Right hindlimb (tissue), 1 donor: ENCODE measurements at regions not wholly inside any gene's neighbourhood (a gene's known extent, or its start where the extent isn't known, plus 50 kb on each side); places are given as distances from the start of the nearest gene placed in this dataset.

Experiments used
- DNase-seq: peaks from one replicate; pipeline ENCODE4 v3.0.0-alpha.2; 2018

DNA sequence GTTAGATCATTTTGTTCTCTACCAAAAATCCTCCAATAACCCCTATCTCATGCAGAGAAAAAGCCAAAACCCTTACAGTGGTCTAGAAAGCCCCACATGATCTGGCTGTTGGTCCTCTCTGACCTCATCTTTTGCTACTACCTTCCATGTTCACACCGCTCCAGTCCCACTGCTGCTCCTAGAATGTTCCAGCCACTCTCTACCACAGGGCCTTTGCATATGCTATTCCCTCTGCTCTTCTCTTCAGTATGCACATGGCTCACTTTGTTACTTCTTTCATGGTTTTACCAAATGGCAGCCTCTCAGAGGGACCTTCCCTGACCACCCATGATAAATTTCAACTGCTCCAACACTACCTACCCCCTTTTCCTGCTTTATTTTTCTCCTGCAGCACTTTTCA lies 193.5 kb upstream of the CCDC150 start:
- no peak for DNase-seq

DNA sequence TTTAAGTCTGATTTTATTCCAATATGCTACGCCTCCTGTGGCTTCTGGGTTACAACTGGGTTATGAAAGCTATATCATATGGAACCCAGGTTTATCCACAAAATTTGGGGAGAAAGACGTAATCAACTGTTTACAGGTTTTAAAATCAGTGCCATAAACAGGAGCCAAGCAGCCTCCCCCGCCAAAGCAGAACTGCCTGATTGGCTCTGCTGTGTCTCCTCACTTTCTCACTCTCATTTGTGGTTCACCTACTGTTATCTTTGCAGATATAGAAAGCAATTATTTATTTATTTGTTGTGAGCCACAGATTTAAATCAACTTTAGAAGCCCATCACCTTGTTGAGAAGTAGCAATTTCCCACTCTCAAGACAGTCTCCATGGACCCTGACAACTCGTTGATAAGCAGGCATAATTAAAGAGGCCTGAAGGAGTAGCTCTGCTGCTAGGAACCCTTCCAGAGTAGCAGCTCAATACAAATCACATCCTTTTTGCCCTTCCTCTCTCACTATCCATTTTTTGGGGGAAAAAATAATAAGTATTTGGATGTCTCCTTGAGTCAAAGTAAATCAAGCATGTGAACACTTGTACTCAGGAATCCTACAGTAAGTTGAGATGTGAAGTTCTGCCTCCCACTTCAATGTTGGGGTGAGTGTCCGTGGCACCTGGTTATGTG lies 191.0 kb upstream of the CCDC150 start:
- DNase-seq = no peak

DNA sequence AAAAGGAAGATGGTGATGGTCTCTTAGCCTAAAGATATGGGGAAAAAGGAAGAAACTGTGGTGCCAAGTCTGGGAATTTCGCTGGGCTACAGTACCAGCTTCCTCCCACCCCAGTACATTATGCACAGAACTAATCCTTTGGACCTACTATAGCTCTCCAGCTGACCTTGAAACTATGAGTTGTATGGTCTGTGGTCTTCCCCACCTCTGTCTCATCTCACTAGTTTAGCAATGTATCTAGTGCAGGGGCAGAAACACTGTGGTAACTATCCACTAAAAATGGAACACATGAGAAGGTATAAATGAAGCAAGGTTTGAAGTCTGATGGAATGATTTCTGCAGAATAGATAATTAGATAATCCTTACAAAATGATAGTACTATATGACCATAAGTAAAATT lies 190.4 kb upstream of the CCDC150 start:
- no peak for DNase-seq

DNA sequence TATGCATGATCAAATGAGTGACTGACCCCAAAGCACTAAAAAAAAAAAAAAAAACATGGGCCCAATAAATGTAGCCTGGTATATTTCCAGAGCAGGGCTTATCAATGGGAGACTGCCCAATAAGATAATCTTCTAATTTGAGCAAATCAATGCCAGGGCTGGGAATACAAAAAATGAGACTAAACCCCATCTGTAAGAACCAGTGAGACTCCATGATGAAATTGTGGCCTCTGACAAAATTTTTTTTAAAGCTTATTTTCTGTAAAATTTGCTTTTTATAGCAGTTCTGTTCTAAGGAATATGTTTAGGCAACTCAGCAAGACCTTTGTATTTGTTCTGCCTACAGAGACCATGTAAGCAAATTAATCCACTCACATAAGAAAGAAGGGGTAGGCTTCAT lies 186.8 kb upstream of the CCDC150 start:
- no peak for DNase-seq

DNA sequence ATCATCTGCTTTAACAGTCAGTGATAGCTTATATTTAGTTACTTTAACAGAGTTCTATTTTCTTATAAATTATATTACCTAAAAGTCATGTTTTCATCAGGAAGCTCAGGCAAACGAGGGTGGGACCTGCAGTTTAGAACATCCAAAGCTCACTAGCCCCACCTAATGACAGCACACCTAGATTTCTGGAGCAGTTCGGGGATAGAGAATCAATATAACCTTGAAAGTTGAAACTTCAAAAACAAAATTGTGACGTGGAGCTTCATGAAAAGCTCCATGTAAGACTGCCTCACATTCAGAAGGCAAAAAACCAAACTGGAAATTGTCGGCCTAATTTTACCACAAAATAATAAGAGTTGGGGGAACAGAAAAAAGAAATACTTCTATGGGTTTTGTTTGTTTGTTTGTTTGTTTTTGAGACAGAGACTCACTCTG lies 185.9 kb upstream of the CCDC150 start:
- peak; percentile 44 for DNase-seq

DNA sequence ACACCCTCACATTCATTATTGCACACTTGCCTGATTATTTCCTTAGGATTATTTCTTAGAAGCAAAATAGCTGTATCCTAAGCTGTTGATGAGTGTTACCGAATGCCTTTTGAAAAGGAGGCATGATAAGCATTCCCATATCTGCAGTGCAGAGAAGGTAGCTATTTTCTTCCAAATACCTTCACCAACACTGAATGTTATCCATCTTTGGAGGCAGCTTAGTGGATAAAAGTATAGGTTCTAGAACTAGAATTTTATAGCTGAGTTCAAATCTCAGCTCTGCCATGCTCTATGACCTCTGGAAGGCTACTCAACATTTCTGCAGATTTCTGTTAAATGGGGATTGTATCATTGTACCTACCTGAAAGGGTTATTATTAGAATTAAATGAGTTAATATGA lies 185.0 kb upstream of the CCDC150 start:
- DNase-seq = no peak

DNA sequence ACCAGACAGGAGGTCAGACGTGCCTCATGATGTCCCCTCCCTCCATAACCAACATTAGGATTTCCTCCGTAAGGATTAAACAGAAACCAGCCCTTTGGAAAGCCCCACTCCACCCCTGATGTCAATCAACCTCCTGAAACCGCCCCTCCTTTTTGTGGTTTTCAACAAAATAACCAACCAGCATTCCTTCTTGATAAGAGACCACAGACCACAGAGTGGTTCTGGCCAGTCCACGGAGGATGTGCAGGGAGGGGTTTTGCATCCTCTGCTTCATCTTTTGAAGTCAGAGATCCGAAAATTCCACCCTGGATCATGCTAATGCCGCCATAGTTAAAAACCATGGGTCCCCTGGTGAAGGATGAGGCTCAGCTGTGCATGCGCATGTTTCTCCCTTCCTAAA lies 180.0 kb upstream of the CCDC150 start:
- DNase-seq = no peak

DNA sequence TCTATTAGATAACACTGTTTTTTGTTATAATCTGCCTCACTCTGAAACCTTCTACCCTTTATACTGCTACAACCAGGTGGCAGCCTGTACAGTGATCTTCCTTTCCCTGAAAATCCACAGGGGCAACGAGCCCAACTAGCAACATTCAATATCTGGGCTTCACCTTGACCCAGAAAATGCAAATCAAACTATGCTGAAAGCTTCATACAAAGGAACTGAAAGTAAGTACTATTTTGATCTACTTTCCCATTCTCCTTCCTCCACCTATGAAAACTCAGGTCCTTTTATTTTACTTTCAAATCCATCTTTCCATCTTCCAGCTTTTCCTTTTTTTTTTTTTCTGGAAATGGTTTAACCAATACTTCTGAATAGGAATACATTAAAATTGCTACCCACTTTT lies 175.8 kb upstream of the CCDC150 start:
- no peak for DNase-seq

DNA sequence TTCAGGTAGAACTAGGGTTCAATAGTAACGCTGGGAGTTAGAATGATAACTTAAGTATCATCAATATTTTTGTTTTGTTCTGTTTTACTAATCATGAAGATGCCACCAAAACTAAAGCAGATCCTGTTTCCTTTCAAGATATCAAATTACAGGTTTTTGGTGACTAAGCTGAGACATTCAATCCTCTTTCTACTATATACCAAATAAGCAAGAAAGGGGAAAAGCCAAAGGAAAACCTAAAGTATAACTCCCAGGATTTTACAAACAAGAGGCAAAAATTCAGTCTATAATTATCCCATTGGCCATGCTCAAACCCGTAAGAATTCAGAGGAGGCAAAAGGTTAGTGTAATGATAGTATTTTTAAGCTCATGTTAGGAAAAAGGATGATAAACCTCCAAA lies 175.2 kb upstream of the CCDC150 start:
- no peak for DNase-seq

DNA sequence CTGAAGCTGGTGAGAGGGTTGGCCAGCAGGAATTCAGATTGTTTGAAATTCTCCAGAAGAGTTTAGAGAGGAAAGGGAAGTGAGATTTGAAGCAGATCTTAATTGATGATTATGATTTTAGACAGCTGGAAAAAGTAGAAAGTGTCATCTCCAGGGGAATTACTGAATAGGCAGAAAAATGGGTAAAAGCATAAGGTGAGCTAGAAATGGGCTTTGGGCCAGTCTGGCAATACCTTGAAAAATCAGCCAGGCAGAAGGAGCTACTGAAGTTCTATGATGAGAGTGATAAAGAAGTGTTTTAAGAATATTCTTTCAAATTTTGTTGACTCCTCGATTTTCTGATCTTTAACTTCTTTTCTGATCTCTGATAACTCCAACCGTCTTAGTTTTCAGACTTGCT lies 172.9 kb upstream of the CCDC150 start:
- no peak for DNase-seq

DNA sequence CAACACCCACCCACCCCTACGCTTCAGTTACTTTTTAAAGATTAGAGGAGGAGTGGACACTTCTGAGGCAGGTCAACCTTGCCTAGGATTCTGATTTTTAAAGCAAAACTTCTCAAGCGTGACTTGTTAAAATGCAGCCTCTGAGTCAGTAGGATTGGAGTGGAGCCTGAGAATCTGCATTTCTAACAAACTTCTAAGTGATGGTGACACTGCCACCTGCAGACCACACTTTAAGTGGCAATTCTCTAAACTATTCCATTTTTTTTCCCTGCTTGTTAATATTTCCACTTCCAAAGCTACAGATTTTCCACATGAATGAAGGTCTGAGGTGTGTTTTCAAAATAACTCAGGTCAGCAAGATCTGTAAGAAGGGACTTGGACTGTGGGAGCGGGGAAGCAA lies 171.1 kb upstream of the CCDC150 start:
- no peak for DNase-seq

DNA sequence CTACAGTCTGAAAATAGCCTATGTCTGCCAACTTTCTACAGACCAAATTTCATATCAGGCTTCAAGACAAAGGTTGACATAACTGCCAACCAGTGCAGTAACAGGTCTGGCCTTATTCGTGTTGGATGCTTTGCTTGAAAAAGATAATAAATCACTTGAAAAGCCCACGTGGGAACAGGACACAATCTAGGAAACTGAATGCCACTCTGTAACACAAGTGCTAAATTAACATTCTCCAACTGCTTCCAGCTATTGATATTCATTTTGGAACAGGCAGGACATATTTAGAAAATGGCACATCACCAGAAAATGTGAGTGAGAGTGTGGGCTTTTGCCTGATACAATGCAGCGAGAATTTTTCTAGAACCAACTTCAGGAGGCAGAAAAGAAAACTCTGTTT lies 165.9 kb upstream of the CCDC150 start:
- DNase-seq = no peak

DNA sequence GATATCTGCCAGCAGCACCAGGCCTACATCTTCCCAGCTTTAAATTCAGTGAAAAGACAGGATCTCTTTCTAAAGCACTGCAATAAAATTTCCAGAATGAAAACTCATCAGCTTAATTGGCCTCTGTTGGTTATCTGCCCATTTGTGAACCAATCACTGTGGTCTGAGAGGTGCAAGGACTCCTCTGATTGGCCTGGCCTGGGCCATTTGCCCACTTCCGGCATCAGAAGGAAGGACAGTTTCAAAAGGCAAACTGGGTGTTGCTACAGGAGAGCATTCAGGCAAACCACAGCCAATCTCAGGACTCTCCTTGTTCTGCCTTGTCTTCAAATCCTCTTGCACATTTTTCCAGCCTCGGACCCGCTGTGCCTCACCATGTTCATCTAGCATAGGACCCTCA lies 163.9 kb upstream of the CCDC150 start:
- DNase-seq = no peak

DNA sequence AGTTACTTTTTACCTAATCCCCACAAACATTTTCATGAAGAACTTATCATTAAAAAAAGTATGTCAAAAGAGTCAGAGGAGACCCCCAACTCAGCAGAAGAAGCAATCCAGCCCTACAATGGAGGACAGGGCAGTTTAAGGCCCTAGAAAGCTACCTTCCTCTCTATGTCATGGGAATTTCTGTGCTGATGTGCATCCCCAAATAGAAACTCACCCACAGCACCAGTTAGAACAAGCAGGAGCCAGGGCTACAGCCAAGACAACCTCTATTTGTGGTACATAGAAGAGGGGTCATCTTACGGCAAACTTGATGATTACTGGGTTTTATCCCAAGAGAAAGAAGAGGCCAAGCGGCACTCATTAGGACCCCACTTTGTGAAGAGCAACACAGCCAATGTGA lies 160.9 kb upstream of the CCDC150 start:
- DNase-seq = no peak

DNA sequence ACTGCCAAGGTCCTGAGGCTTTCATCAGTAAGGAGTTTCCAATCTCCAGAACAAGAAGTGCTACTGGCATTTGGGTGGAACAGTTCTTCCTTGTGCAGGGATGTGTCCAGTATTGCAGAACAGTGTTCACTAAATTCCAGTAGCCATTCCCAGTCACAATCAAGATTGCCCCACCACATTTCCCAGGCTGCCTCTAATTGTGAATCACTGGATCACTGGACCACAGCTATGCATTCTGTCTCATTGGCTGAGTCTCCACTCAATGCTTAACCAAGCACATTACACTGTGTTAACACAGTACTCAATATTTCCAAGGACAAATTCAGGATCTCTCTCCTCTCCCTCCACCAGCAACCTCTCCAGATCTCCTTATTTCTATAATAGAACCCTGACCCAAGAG lies 160.2 kb upstream of the CCDC150 start:
- no peak for DNase-seq

DNA sequence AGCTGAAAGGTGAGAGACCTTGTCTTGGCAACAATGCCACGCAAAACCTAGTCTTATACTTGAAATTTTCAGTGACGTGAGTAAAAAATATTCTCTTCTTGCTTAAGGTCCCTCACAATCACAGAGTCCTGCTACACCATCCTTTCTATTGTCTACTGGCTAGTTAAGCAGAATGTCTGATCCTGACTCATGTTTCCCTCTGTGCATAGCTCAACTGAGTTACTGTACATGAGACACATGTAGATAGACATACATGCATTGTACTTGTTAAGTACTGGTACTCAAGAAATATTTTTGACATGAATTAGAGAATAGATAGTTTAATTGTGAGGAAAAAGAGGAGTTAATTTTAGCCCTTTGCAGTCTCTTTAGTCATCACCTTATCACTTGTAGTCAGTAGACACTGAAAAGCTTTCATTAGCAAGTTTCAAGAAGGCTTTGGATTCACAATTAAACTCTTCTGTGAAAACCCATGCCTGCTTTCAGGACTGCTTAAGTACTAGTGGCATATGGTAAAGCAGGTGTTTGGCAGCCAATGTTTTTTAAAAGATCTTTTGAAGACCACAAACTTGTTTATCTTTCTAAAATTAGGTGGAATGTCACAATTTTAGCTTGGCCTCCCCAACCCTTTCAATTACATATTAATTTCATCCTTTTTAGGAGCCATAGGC lies 158.7 kb upstream of the CCDC150 start:
- DNase-seq = no peak

DNA sequence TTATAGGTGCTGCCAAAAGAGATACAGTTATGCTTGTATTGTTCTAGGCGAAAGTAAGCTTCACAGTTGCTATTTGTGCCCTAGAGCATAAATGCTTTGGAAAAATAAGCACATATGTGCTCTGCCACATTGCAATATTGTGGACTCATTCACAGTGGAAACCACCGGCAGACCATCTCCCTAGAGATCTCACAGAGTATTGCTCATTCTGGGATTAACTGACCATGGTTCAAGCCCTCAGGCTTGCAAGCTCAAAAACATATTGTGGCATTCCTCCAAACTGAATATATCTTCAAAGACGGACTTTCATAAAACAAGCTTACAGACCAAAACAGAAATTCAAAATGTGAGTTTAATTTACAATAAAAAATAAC lies 158.2 kb upstream of the CCDC150 start:
- DNase-seq = no peak

DNA sequence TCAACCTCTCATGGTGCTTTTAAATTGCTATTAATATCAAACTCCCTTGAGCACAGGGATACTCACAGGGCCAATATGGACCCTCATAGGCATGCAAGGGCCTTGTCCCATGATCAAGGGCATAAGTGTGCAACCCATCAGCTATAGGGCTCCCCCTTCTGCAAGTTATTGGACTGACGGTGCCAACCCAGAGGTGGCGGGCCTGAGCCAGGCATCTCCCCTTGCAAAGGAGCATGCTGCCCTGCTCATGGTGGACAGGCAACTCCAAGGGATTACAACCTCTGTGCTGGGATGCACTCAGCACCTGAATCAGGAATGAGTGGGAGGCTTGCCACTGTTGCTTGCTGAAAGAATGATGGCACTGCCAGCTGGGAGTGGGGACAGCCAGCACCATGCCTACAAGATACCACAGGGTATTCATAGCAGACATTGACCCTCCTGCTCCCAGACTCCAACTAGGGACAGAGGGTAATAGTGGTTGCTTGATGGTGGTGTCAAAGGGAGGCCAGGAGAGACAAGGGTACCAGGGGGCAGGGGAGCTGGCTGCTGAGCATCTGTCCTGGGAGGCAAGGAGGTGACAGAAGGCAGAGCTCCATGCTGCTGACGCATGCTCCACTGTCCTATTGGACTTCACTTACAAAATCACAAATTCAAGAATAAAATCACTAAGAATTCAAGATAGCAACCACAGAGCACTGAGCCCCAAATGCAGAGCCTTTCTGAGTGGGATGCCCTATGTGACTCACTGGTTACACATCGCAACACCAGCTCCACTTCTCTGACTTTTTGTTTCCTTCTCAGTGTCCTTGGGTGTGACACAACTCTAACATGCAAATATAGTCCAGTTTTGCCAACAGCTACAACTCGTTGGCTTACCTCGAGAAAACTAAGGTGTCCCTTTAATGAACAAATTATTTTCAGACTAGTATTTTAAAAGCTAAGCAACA lies 157.1 kb upstream of the CCDC150 start:
- DNase-seq = no peak

DNA sequence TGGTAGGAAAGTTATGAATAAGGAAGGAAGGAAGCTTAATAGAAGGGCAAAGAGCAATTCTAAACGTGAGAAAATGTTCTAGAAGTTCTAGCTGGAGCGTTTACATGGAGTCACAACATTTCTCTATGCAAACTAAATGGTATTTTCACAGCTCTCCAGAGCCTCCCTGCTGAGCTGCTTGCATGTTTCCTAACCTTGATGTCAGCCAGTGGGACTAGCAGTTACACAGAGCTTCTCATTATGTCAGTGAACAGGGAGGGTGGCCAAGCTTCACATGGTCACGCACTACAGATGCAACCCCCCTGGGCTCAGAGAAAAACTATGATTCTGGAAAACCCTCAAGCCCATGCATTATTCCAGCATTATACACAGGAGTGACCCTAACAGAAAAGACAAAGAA lies 153.4 kb upstream of the CCDC150 start:
- peak; percentile 38 for DNase-seq

DNA sequence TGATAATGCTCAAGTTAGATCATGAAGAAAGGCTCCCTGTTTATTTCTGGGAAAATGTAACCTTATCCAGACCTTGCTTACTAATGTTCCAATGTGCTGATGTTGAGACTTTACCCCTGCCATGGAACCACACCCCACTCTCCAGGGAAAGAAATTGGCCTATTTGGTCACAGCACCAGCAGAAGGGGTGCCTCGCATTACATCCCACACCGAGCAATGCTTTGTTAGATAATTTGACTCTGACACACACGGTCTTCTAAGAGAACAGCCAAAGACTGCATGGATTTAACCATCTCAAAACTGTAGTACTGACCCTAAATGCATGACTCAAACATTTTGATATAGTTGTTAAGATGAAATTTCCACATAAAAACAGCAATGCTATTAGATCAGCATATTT lies 152.1 kb upstream of the CCDC150 start:
- DNase-seq = no peak

DNA sequence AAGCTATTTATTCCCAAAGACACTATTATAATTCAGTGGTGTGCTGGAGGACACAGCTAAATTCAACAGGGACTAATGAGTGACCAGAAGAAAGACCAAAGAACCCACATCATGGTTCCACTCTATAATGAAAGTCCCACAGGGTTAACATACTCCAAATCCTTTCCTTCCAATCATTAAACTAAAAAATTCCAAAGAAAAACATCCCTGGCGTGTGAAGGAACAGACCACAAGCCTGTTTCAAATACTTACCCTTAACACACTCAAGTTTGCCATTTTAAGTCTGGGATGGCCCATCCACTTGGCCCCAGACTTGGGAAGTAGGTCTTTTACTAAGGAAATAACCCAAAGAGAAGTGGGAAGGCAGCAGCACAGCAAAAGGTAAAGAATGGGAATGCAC lies 150.1 kb upstream of the CCDC150 start:
- no peak for DNase-seq

DNA sequence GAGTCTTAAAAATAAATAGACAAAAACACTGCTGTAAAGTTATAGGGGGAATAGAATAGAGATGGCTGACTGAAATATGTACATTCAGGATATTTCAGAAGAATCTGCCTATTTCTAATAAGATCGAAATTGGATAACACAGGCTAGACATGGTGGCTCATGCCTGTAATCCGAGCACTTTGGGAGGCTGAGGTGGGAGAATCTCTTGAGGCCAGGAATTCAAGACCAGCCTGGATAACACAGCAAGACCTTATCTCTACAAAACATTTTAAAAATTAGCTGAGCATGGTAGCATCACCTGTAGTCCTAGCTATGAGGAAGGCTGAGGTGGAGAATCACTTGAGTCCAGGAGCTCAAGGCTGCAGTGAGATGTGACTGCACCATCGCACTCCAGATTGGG lies 146.6 kb upstream of the CCDC150 start:
- DNase-seq = no peak

DNA sequence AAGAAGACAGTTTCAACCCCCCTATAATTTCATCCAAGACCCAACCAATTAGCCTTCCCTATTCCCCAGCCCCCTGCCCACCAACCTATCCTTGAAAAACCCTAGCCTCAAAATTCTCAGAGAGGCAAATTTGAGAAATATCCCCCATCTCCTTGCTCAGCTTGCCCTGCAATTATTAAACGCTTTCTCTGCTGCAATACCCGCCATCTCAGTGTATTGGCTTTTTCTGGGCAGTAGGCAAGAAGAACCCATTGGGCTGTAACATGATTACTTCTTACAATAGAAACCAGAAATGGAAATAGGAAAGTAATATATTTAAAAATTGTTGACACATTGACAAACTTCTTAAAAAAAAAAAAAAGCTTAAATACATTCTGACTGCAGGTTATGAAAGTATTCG lies 140.6 kb upstream of the CCDC150 start:
- no peak for DNase-seq

DNA sequence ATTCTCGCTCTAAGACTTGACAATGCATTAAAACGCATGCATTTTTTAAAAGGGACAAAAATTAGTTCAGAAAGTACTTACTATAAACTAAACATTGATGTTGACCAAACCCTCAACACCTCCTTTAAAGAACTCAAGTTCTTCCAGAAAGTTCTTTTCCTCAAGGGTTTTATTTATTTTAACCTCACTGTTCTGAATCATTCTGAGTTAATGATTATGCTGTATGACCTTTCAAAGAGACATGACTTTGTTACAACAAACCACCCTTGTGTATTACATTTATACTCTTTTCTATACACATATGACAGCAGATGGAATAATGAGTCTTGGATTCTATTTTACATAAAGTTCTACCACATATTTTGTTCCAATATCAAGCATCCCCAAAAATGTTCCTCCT lies 139.8 kb upstream of the CCDC150 start:
- no peak for DNase-seq
